Lung microvascular endothelial cell (primary cell): ENCODE measurements at regions not wholly inside any gene's neighbourhood (a gene's known extent, or its start where the extent isn't known, plus 50 kb on each side); places are given as distances from the start of the nearest gene placed in this dataset.
A peak's percentile ranks its signal among the peaks of the same experiment; 100 is the strongest.
"Not testable (repeated sequence)": the region's sequence is repeated elsewhere in the genome, so short reads cannot be mapped to it uniquely, and the experiment has no call there.

Experiments
- DNase-seq, 2 donors: peaks; one replicate each; pipeline versions ENCODE4 v3.0.0 to v3.0.0-alpha.2; 2010; ENCODE audit warnings: low read depth in 2 of 2

DNA sequence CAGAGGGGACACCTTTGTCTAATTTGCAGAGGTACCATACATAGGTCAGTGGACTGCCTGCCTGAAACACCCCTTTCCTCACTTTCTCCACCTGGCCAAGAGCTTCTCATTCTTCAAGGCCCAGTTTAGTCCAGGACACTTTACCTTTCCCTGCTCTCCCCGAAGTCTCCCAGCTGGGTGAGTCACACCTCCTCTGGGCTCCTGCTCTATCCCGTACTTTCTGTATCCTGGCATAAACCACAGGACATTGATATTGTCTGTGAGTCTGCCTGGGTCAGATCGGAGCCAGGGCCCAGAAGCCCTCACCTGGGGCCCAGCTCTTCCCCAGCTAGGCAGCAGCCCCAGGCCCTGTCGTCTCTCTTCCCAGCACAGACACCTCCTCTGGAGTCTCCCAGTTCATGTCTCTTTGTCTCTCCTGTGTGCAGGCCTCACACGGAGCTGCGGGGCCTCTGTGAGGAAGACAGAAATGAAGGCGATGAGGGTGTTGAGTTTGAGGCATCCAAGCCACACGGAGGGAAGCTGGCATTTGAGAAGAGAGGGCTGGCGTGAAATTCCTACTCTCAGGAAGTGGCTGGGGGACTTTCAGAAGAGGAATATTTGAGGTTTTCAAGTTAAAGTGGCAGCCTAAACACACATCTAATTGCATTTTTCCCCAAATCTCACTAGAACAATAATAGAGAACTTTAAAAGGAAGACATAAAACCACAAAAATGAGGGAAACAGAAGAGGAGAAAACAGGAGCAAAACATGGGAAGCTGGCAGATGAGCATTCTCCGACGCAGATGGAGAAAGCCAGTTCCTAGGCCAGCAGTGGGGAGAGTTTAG is 79.6 kb upstream of the LAPTM4A start:
- no peak for DNase-seq

DNA sequence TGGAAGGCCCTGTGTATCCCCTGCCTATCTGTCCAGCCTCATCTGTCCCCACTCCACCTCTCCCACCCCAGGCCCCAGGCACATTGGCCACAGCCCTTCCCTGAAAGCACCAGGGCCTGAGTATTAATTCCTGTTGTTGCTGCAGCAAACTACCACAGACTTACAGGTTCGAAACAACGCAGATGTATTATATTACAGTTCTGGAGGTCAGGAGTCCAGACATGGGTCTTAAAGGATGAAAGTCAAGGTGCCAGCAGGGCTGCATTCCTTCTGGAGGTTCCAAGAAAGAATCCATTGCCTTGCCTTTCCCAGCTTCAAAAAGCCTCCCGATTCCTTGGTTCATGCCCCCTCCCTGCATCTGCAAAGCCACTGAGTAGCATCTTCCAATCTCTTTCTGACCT is 78.7 kb upstream of the LAPTM4A start:
- no peak for DNase-seq

DNA sequence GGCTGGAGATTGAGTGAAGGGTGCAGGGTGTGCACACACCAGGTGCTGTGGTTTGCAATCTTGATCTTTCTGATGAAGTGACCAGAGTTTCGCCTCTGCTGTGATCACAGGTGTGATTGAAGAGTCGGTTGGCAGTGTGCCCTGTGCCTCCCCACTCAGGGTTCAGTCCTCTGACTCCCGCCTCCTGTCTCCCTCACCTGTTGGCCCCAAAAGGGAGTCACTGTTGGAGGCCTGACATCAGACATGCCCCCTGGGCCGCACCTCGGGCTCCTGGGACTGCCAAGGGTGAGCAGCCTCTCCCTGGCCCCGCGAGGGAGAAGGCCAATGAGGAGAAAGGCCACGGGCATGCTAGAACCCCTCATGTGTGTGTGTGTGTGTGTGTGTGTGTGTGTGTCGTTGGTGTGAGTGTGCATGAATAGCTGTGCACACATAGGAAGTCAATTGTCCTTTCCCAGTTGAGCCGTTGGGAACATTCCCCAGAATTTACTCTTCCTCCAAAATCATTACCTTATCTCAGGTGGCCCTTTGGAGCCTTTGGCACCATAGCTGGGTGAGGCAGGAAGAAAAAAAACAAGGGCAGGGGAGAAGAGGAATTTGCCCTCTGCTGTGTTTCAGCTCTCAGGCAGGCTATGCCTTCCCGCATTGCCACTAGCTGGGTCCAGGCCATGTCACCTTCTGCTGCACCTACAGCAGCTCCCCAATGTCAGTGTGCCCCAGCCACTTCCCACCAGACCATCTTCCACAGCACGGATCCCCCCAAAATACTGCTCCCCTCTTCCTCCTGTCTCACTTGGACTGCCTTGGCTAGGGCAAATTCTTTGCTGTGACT is 78.1 kb upstream of the LAPTM4A start:
- DNase-seq, result no peak

DNA sequence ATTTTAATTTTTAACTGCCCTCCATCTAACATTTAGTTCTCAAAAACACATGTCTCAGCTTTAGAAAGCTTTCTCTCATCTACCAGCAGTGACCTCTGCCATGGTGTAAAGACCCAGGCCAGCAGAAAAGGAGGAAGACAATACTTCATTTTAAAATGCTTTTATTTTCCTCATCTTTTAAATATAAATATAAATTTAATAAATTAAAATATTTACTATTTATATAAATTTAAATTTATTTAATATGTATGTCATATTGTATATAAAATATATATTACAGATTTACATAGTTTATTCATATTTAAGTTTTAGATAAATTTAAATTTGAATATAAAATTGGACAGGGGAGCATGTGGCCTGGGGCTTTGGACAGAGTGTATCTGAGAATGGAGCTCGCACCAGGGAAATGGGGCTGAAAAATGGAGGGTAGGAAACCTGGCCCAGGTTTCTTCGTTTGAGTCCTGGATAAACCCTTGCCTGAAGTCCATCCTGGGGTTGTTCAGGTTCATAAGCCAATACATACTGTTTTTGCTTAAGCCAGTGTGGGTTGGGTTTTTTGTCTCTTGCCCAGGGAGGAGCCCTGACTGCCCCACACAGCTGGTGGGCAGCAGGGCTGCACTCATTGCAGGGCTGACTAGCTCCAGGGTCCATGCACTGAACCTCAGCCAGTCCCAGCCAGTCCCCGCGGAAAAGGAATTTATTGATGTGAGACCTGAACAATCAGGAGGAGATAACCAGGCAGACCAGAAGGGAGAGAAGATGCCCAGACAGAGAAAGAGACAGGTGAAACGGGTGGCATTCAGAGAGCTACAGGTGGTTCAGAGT is 77.3 kb upstream of the LAPTM4A start:
- no peak for DNase-seq

DNA sequence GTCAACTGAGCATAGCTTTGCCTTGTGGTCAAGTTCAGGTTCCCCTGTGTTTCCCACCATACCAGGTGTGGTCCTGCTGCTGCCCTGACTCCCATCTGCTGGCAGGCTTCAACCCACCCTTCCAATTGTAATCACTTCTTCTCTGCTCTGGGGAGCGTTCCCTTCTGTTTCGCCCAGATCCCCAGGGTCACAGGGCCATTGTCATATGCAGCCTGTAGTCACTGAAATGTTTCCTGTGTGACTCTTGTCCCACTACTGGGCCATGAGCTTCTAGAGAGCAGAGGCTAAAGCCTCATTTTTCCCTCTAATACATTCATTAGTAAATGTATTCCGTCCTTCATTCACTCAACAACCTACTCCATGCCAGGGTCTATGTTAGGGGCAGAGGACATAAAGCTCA is 75.0 kb upstream of the LAPTM4A start:
- DNase-seq, result no peak

DNA sequence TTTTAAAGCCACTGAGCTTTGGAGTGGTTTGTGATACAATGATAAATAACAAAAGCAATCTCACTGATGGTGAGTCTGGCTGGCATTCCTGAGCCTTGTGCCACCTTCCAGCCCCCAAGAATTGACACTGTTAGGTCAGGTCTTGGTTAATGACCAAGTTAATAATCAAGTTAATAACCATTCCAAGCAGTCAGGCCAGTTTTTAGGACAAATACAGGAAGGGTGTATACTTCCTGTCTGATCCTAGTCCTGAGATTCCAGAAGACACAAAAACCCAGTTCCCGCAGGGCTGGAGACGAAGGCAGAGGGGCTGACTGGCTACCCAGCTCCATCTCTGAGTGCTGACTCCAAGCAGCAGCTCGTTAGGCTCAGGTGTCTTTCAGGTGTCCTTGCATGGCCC is 74.6 kb upstream of the LAPTM4A start:
- DNase-seq, result no peak

DNA sequence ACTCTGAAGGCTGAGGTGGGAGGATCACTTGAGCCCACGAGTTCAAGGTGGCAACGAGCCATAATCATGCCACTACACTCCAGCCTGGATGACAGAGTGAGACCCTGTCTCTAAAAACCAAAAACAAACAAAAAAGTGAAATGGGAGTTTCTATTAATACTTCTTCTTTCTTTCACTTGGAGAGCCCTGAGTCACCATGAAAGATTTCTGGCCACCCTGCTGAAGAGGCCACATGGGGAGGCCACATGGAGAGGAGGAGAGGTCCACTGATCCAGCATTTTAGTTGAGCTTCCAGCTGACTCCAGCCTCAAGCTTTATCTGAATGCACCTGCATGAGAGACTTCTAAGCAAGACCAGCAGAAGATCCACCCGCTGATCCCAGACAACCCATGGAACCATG is 74.2 kb upstream of the LAPTM4A start:
- DNase-seq, result no peak

DNA sequence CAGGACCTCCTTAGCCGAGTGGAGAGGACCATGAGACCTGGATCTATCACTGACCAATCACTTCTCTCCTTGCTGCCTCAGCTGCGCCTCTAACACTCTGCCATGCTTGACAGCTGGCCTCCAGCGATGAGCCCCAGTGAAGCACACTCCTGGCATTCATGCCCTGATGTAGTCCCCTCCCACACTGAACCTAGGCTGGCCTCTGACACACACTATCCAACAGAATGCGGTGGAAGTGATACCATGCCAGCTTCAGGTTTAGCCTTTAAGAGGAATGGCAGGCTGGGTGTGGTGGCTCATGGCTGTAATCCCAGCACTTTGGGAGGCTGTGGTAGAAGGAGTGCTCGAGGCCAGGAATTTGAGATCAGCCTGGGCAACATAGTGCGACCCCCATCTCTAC is 73.7 kb upstream of the LAPTM4A start:
- no peak for DNase-seq

DNA sequence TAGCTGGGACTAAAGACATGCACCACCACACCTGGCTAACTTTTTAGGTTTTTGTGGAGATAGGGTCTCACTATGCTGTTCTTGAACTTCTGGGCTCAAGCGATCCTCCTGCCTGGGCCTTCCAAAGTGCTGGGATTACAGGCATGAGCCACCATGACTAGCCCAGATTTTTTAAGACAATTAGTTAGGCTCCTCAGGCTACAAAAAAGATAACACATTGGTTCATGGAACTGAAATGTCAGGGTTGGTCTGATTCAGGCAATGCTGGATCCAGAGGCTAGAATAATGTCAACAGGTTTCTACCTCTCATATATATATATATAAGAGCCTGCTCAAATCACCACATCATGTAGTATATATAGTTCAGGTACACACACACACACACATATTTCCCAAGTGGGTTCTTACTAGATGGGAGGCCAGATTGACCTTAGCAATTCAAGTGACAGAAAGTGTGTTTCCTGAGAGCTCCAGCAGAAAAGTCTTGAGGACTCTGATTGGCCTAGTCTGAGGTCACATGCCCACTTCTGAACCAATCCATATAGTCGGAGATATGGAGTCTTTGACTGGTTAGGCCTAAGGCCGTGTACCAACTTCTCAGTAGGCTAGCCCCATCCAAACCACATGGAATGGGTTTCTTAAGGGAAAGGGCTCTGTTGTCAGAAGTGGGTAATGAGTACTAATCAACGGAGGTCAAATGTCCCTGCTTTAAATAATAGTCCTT is 72.6 kb upstream of the LAPTM4A start:
- no peak for DNase-seq

DNA sequence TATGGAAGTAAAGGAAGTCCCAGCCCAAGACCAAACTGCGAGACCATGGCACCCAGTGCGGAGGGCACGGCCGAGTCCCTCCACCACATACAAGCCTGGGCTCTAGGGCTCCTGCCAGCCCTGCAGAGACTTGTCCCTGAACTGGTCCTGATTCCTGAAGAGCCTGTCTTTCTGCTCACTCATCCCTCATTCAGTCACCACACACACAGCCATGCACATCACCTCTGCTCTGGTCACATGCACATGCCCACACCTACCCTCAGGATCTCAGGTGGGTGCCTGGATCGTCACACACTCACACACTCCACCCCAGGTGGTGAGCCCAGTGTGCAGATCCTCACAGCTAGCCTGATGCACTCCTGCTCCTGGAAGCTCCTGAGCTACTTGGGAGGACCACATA is 71.4 kb upstream of the LAPTM4A start:
- DNase-seq, result no peak

DNA sequence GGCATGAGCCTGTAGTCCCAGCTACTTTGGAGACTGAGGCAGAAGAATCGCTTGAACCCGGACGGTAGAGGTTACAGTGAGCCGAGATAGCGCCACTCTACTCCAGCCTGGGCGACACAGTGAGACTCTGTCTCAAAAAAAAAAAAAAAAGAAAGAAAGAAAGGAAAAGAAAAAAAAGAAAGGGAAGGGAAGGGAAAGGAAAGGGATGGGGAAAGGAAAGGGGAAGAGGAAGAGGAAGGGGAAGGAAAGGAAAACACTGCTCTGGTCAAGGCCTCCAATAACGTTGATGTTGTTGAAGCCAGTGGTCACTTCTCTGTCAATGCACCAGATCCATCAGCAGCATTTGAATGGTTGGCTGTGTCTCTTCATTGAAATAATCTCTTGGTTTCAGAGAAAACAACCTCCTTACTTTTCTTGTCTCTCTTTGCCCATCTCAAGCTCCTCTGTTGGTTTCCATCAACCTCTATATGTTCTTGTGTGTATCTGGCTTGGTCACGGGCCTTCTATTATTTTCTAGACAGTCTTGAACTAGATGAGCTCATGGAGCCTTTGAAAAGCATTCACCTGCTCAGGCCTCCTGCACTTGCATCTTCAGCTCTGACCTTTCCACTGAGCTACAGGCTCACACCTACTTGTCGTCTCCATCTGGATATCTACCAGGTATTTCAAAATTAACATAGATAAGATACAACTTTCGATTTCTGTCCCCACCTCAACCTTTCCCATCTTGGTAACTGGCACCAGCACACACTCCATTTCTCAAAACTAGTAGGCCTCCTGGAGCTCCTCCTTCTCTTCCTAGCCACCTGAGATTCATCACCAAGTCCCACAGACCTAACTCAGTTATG is 69.4 kb upstream of the LAPTM4A start:
- no peak for DNase-seq

DNA sequence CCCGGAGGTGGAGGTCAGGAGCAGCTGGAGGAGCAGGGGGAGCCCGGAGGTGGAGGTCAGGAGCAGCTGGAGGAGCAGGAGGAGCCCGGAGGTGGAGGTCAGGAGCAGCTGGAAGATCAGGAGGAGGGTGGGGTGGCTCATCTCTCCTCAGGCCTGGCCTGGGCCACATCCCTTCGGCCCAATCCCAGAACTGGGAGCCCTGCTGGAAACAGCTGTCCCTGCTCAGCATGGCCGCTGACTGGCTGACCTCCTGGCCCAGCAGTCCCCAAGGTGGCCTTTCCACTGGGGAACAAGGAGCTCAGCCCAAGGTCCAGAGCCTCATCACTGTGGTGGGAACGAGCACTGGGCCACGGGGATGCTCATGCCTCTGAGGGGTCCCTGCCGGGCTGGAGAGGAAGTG is 66.6 kb upstream of the LAPTM4A start:
- DNase-seq, result no peak

DNA sequence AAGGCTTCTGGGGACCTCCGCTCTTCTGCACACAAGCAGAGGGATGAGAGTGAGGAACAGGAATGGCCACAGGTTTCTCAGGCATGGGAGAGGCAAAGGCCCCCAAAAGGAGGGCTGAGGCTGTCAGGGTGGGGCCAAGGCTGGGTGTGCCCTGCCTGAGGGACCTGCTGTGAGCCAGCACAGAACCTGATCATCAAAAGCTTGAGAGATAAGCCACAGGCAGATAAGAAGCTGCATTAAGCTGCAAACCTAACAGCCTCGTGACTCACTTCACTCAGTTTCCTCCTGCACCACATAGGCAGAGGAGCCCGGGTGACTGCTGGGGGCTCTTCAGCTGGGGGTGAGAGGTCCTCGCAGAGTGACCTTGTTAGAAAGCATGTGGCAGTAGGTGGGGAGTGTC is 64.5 kb upstream of the LAPTM4A start:
- no peak for DNase-seq

DNA sequence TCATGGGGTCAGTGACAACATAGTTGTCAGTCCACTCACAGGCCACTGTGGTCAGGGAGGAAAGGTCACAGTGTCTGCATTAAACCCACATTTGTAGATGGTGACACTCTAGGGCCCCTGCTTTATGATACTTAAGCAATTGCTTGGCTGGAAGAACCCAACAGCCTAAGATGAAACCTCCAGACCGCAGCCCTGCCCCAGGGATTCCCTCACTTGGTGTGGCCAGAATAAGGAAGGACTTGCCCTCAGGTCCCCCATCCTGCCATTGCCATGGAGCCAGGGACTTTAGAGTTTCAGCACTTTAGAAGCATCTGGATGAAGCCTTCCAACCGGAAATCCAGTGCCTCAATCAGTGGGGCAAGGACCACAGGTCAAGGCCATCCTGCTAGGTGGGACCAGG is 63.9 kb upstream of the LAPTM4A start:
- no peak for DNase-seq

DNA sequence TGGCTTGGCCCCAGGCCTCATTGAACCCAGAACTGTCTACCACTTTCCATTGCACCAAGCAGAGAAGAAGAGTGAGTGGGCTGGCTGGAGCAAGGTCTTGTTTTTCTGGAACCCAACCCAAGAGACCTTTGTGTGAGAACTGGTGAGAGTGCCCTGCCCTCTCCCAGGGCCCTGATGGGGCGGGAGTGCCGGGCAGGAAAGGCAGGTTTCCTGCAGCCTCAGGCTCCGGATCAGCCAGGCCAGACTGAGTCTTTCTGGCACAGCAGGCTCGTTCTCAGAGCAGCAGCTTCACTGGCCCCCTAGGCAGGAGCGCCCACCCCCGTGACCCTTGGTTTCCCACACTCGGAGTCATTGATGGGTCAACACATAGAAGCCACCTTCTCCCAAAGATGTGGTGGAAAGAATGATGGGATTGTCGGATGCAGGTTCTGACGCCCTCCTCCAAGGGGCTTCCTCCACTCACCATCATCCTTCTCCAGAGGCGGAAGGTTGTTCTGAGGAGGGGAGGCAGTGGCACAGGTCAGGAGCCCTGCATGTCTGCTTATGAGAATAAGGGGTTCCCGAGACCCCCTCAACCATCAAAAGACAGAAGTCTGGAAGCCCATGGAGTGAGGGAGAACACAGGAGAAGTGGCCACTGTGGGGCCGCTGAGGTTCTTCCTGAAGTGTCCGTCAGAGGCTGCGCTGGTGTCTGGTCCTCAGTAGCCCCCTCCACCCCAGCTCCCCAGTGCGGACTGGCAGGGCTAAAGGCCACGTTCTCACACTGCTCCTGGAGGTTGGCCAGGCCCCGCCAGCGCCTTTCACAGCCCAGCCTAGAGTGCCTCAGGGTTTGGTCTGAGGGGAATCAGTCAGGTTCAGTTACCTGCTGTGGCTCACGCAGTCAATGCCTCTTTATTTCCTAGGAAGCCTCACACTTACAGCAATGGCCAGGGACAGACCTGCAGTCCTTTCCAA is 62.8 kb upstream of the LAPTM4A start:
- DNase-seq, result peak; percentile 87 to 93

DNA sequence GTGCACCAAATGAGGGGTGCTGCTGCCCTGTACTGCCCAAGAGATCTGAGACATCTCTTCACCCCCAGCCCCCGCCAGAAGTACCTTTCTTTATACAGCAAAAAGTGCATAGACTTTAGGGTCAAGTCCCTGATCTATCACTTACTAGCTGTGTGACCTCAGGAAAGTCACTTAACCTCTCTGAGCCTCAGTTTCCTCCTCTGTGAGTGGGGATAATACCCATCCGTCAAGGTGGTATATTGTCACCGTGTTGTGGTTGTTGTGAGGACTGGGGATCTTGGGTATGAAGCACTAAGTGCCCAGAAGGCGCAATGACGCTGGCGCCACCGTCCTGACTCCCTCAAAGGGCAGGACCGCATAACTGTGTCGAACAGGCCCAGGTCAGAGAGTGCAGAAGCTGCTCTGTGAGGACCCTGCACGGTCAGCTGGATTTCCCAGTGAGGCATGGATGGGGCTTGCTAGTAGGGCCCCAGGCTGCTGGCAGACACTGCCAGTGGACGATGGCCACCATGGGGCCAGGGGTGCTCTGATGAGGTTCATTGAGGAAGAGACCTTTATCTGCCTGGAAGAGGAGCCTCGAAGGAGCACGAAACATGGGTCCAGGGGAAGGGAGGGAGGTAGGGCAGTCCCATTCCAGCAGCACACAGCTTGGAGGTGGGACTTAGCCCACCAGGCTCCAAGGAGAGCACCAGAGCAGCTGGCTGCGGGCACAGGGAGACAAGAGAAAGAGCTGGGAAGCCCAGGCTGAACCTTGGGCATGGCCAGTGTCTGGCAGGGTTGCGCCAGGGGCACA is 61.8 kb upstream of the LAPTM4A start:
- no peak for DNase-seq

DNA sequence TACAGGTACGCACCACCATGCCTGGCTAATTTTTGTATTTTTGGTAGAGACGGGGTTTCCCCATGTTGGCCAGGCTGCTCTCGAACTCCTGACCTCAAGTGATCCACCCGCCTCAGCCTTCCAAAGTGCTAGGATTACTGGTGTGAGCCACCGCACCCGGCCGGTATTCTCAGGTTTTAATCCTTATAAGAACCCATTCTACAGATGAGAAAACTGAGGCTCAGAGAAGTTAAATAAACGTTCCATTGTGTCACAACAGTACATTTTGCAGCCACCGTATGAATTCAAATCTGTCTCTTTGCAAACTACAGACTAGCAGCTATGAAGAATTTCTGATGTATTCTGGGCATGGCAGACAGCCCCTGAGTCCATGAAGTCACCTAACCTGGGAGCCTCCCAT is 60.9 kb upstream of the LAPTM4A start:
- DNase-seq, result not testable (repeated sequence)

DNA sequence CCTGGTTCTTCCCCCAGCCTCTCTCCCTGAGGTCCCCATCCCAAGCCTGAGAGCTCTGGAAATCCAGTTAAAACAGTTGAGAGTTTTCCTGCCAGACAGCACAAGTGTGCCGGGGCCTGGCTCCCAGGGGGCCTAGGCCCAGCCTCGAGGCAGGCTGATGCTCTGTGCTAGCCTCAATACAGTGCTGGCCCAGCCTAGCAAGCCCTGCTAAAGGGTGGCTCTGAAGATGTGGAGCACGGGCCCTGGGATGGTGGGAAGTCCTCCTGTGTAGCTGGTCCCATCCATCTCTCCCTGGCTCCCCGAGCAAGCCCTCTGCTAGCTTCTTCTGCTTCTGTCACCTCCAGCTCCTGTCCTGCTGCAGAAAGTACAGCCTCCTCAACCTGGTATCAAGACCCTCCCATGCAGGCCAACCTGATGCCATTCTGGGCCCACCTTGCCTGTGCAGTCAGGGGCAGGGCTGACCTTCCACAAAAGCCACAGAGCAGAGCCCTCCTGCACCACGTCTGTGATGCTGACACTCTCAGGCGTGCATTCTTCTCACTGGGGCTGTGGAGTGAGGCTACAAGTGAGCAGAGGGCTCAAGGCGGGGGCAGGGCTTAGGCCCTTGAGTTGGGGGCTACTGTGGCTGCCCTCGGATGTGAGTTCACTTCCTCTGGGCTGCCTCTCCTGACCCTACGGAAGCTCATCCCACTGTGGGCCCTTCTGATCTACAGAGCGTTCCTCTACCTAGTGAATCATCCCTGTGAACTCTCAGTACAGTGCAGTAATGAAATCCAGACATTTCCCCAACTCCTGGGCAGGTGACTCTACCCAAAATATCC is 60.1 kb upstream of the LAPTM4A start:
- DNase-seq, result peak; percentile 30 to 31
